GM18517 (cell line): ENCODE measurements at regions not wholly inside any gene's neighbourhood (a gene's known extent, or its start where the extent isn't known, plus 50 kb on each side); places are given as distances from the start of the nearest gene placed in this dataset.

Experiments
- ATAC-seq: cut with Tn5 transposase; IDR thresholded peaks from one replicate; pipeline ENCODE4 v1.9.1; 2021; ENCODE audit warnings: mild to moderate bottlenecking, moderate library complexity; ENCODE audit not compliant: unreplicated experiment

- no peak for ATAC-seq
These were observed 139.3 kb downstream of the IRF8 start for GRCh38 chr16:86037999-86038925.

GRCh38 chr16:86038926-86039310 lies 140.0 kb downstream of the IRF8 start:
- ATAC-seq = no peak

- ATAC-seq = no peak
These were observed 140.6 kb downstream of the IRF8 start for GRCh38 chr16:86039606-86040005.

GRCh38 chr16:86040496-86040895 lies 141.5 kb downstream of the IRF8 start:
- ATAC-seq = no peak

GRCh38 chr16:86041215-86041614 lies 142.3 kb downstream of the IRF8 start:
- no peak for ATAC-seq

- ATAC-seq = no peak
These were observed 142.8 kb downstream of the IRF8 start for GRCh38 chr16:86041807-86042206.

- ATAC-seq = no peak
These were observed 143.4 kb downstream of the IRF8 start for GRCh38 chr16:86042393-86042792.

- no peak for ATAC-seq
These were observed 144.2 kb downstream of the IRF8 start for GRCh38 chr16:86042996-86043725.

- ATAC-seq = no peak
These were observed 145.3 kb downstream of the IRF8 start for GRCh38 chr16:86044241-86044671.

- no peak for ATAC-seq
These were observed 146.1 kb downstream of the IRF8 start for GRCh38 chr16:86044881-86045590.

GRCh38 chr16:86045591-86045971 lies 146.6 kb downstream of the IRF8 start:
- ATAC-seq = no peak

GRCh38 chr16:86046026-86046425 lies 147.1 kb downstream of the IRF8 start:
- no peak for ATAC-seq

- ATAC-seq = no peak
These were observed 147.8 kb downstream of the IRF8 start for GRCh38 chr16:86046667-86047270.

GRCh38 chr16:86048221-86048620 lies 149.3 kb downstream of the IRF8 start:
- no peak for ATAC-seq

GRCh38 chr16:86048882-86049585 lies 150.1 kb downstream of the IRF8 start:
- no peak for ATAC-seq

- ATAC-seq = no peak
These were observed 150.7 kb downstream of the IRF8 start for GRCh38 chr16:86049641-86050040.

- ATAC-seq = no peak
These were observed 151.1 kb downstream of the IRF8 start for GRCh38 chr16:86050111-86050510.

- no peak for ATAC-seq
These were observed 151.8 kb downstream of the IRF8 start for GRCh38 chr16:86050591-86051367.

GRCh38 chr16:86051368-86052114 lies 152.6 kb downstream of the IRF8 start:
- no peak for ATAC-seq
